SKM-1 (cell line): ENCODE measurements at regions not wholly inside any gene's neighbourhood (a gene's known extent, or its start where the extent isn't known, plus 50 kb on each side); places are given as distances from the start of the nearest gene placed in this dataset.

Source experiments
- DNase-seq: peaks from one replicate; lab custom pipeline; 2025; ENCODE audit not compliant: unreplicated experiment; lab: John Stamatoyannopoulos, UW

GRCh38 chr3:159853506-159853864, 135.2 kb upstream of the IL12A start:
- no peak for DNase-seq

- no peak for DNase-seq
Measured at GRCh38 chr3:159854500-159855124, 134.0 kb upstream of the IL12A start.

GRCh38 chr3:159855599-159856346, 132.9 kb upstream of the IL12A start:
- DNase-seq, result no peak

GRCh38 chr3:159856590-159857104, 132.0 kb upstream of the IL12A start:
- DNase-seq, result no peak

GRCh38 chr3:159857840-159858239, 130.8 kb upstream of the IL12A start:
- no peak for DNase-seq

GRCh38 chr3:159858650-159859049, 130.0 kb upstream of the IL12A start:
- no peak for DNase-seq

- DNase-seq, result no peak
Measured at GRCh38 chr3:159859424-159859823, 129.2 kb upstream of the IL12A start.

GRCh38 chr3:159859836-159860235, 128.8 kb upstream of the IL12A start:
- no peak for DNase-seq

- no peak for DNase-seq
Measured at GRCh38 chr3:159860269-159861116, 128.1 kb upstream of the IL12A start.

GRCh38 chr3:159861369-159861987, 127.2 kb upstream of the IL12A start:
- DNase-seq, result no peak

- DNase-seq, result no peak
Measured at GRCh38 chr3:159865041-159865579, 123.5 kb upstream of the IL12A start.

- DNase-seq, result no peak
Measured at GRCh38 chr3:159866201-159866746, 122.4 kb upstream of the IL12A start.

- DNase-seq, result no peak
Measured at GRCh38 chr3:159867372-159867771, 121.3 kb upstream of the IL12A start.

- DNase-seq, result no peak
Measured at GRCh38 chr3:159870723-159871122, 117.9 kb upstream of the IL12A start.

GRCh38 chr3:159872374-159873109, 116.1 kb upstream of the IL12A start:
- no peak for DNase-seq

- DNase-seq, result no peak
Measured at GRCh38 chr3:159875116-159875515, 113.5 kb upstream of the IL12A start.

- DNase-seq, result no peak
Measured at GRCh38 chr3:159877924-159878323, 110.7 kb upstream of the IL12A start.

GRCh38 chr3:159879146-159879545, 109.5 kb upstream of the IL12A start:
- no peak for DNase-seq

GRCh38 chr3:159879598-159879997, 109.0 kb upstream of the IL12A start:
- DNase-seq, result no peak

GRCh38 chr3:159881208-159881607, 107.4 kb upstream of the IL12A start:
- no peak for DNase-seq
